HG02571 (cell line): ENCODE measurements at regions not wholly inside any gene's neighbourhood (a gene's known extent, or its start where the extent isn't known, plus 50 kb on each side); places are given as distances from the start of the nearest gene placed in this dataset.
A peak's percentile ranks its signal among the peaks of the same experiment; 100 is the strongest.
"Not testable (repeated sequence)": the region's sequence is repeated elsewhere in the genome, so short reads cannot be mapped to it uniquely, and the experiment has no call there.

Experiments
- ATAC-seq: cut with Tn5 transposase; IDR thresholded peaks from one replicate; pipeline ENCODE4 v1.9.1; 2021; ENCODE audit warnings: mild to moderate bottlenecking, moderate library complexity; ENCODE audit not compliant: unreplicated experiment

- peak; percentile 40 for ATAC-seq
Observed at GRCh38 chr9:39463696-39464095, 108.2 kb downstream of the SPATA31A1 start.

GRCh38 chr9:39464122-39464777 lies 108.8 kb downstream of the SPATA31A1 start:
- peak; percentile 99 for ATAC-seq

DNA sequence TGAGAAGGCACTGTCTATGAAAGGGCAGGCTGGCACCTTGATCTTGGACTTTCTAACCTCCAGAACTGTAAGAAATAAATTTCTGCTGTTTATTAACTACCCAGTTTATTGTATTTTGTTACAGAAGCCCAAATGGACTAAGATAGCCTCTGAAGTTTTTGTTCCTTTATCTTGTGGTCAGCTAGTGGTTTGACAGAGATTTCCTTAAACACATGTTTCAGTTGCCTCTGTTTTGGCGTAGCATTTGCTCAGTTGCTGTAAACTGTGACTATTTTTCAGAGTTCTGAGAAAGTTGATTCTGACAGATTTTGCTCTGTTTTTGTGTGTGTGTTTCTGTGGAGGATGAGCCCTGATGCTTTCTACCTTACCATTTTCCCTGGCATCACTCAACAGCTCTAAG lies 119.0 kb downstream of the SPATA31A1 start:
- peak; percentile 99 for ATAC-seq

DNA sequence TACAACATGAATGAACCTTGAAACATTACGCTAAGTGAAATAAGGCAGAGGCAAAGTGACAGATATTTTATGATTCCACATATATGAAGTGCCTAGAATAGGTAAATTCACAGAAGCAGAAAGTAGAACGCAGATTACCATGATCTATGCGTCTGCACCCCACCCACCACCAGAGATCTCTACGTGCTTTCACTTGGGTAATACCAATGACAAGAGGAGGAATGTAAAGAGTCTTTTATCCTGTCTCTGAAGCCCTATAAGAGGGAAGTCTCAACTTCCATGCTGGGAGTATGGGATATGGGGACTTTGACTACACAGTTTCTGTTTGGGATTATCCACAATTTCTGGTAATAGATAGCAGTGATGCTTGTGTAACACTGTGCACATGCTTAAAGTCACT lies 127.6 kb downstream of the SPATA31A1 start:
- ATAC-seq: not testable (repeated sequence)

DNA sequence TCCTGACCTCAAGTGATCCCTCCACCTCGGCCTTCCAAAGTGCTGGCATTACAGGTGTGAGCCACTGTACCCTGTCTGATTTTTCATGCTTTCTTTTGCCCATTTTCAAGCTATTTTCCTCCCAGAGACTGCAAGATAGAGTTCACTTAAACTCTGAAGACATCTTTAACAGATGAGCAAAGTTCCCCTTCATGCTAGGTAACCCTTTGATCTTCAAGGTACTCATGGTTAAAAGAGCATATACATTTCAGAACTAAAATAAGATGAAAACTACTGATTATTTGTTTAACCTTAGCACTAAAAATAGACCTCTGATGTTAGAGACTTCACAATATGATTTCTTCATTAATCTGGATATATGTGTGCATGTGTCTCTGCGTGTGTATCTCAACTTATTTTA lies 128.4 kb downstream of the SPATA31A1 start:
- peak; percentile 26 for ATAC-seq

DNA sequence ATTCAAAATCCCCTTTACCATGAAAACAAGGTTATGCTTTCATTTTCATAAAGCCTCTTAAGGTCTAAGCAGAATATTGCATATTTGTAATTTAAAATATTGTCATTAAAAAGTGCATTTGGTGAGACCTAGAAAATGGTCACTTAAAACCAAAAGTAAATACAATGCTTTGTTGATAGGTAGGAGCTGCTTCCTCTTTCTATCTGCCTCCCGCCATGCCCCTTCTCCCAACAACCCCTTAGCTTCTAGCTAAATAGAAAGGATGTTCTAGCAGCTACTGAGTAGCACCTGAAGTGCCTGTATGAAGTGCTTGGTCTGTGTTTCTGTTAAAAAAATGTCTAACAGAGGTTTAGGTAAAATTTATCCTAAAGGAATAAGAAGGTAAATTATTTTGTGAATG lies 128.8 kb downstream of the SPATA31A1 start:
- peak; percentile 84 for ATAC-seq

- ATAC-seq: not testable (repeated sequence)
Observed at GRCh38 chr9:39487477-39487876, 132.0 kb downstream of the SPATA31A1 start.

- ATAC-seq: not testable (repeated sequence)
Observed at GRCh38 chr9:39496248-39496647, 140.8 kb downstream of the SPATA31A1 start.

DNA sequence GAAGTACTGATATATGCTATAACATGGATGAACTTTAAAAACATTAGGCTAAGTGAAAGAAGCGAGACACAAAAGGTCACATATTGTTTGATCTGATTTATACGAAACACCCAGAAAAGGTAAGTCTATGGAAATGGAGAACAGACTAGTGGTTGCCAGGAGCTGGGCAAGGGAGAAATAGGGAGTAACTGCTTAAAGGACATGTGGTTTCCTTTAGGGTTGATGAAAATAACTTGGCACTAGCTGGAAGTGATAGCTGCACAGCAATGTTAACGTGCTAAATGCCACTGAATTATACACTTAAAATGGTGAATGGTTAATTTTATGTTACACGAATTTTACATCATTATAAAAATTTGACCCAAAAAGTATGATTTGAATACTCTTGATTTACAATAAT lies 147.7 kb downstream of the SPATA31A1 start:
- not testable (repeated sequence) for ATAC-seq

- not testable (repeated sequence) for ATAC-seq
Observed at GRCh38 chr9:39527387-39528029, 172.0 kb downstream of the SPATA31A1 start.

GRCh38 chr9:39532597-39532996 lies 177.1 kb downstream of the SPATA31A1 start:
- ATAC-seq: not testable (repeated sequence)

- ATAC-seq: not testable (repeated sequence)
Observed at GRCh38 chr9:39533001-39533762, 177.7 kb downstream of the SPATA31A1 start.

DNA sequence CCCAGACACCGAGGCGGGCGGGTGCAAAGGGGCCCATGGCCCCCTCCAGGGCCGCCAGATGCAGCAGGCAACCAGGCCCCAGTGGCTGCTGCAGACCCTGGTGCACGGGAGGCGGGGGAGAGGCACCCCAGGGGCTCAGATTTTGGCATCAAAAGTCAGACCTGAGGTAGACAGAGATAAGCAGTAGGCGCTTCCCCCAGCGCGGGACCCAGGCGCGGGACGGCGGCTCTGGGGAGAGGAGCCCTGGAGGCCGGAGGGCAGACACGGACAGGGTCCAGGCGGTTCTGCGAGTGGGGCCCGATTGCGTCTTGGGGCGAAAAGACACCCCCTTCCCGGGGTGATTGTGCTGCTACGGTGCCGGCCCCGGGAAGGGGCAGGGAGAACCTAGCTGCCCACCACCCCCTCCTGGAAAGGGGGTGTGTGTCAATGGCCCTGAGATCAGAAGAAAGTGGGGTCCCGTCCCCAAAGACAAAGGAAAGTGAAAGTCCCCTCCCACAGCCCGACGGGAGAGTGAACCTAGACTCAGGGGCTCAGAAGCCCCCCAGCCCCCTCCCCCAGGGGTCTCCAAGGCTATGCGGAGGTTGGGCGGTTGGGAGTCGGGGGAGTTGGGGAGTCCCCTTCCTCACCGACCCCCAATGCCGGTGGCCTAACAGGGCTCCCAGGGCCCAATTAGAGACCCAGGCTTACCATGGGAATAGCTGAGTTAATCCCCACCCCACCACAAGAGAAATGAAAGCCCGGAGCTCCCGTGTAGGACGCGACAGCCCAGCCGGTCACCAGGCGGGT lies 178.5 kb downstream of the SPATA31A1 start:
- not testable (repeated sequence) for ATAC-seq

GRCh38 chr9:39534897-39535296 lies 179.4 kb downstream of the SPATA31A1 start:
- not testable (repeated sequence) for ATAC-seq

- not testable (repeated sequence) for ATAC-seq
Observed at GRCh38 chr9:39542157-39542556, 186.7 kb downstream of the SPATA31A1 start.

GRCh38 chr9:39545079-39545478 lies 189.6 kb downstream of the SPATA31A1 start:
- not testable (repeated sequence) for ATAC-seq

DNA sequence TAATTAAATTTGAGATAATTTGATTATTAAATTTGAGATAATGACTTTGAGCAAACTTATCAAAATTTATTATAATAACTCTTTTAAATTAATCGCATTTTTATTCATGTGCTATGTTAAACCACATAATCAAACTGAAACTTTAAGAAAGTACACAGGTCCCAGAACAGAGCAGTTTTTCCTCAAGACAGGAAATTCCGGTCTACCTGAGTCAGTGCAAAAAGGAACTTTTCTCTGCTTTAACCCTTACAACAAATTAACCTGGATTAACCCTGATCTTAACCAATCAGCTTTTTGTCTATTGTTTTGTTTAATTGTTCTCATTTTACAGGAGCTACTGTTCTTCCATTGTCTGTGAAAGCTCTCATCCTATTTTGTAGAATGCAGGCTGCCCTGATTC lies 195.1 kb downstream of the SPATA31A1 start:
- ATAC-seq: not testable (repeated sequence)

DNA sequence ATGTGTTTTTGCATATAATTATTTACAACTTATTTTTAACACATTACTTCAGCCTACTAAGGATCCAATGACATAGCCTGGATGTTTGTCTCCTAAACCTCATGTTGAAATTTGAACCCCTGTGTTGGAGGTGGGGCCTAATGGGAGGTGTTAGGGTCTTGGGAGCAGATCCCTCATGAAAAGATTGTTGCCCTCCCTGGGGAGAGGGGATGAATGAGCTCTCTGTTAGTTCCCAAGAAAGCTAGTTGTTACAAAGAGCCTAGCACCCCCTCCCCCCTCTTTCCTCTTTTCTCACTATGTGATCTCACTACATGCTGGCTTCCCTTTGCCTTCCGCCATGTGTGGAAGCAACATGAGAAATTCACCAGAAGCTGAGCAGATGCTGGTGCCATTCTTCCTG lies 196.1 kb downstream of the SPATA31A1 start:
- not testable (repeated sequence) for ATAC-seq

DNA sequence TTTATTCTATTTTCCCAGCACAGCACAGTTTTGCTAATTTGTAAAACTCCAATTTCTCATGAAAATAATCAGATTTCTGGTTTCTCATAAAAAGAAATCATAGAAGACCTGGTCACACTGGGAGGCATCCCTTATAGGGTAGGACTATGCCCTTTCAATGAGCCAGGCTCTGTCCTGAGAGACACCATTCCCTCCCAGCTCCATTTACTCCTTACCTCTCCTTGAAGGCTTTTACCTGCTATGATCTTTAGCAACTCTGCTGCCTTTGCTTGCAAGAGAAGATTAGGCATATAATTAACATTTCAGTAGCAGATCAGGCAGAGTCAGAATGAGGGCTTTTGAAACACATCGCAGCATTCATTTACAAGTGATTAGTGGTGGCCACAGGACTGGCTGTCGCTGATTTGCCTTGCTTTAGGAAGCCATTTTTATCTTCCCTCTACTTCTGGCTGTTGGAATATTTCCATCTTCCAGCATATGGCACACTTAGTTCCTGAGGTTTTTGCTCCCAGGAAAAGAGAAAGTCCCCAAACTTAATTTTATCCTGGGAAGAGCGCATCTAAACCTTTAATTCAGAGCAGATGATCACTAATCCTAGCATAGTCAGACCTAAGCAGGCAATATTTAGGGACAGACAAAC lies 196.9 kb downstream of the SPATA31A1 start:
- not testable (repeated sequence) for ATAC-seq

GRCh38 chr9:39554352-39554751 lies 198.9 kb downstream of the SPATA31A1 start:
- ATAC-seq: not testable (repeated sequence)
